ENCODE measurements at regions not wholly inside any gene's neighbourhood (a gene's known extent, or its start where the extent isn't known, plus 50 kb on each side); places are given as distances from the start of the nearest gene placed in this dataset.
"Not testable (repeated sequence)": the region's sequence is repeated elsewhere in the genome, so short reads cannot be mapped to it uniquely, and the experiment has no call there.

- no peak for DNase-seq (ENCODE audit: low read depth in 2 of 2)
Measured at GRCh38 chr12:131510431-131510830, 200.5 kb upstream of the SFSWAP start.

- peak; percentile 58 to 60 for DNase-seq (ENCODE audit: low read depth in 2 of 2)
Measured at GRCh38 chr12:131511391-131511802, 199.5 kb upstream of the SFSWAP start.

- DNase-seq (ENCODE audit: low read depth in 2 of 2): no peak
Measured at GRCh38 chr12:131511803-131512561, 198.9 kb upstream of the SFSWAP start.

DNA sequence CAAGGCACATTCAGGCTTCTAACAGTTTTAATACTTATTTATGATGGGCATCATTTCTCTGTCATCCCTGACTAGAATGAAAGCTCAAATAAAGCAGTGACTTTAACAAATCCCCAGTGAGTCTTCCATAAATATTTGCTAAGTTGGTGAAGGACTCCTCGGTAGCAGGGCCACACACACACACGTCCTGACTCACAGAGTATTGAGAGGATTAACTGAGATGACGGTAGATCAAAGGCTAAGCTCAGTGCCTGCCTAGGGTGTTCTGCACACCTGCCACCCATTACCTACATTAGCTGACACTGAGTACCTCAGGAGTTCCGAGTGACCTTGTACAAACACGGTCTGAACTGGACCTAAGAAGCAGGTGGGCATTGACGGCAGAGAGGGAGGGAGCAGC lies 197.3 kb upstream of the SFSWAP start:
- DNase-seq (ENCODE audit: low read depth in 2 of 2): no peak

DNA sequence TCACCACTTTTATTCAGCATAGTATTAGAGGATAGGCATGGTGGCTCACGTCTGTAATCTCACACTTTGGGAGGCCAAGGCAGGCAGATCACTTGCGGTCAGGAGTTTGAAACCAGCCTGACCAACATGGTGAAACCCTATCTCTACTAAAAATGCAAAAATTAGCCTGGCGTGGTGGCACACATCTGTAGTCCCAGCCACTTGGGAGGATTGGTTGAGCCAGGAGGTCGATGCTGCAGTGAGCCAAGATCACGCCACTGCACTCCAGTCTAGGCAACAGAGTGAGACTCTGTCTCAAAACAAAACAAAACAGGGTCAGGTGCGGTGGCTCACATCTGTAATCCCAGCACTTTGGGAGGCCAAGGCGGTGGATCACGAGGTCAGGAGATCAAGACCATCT lies 190.3 kb upstream of the SFSWAP start:
- not testable (repeated sequence) for DNase-seq (ENCODE audit: low read depth in 2 of 2)

- DNase-seq (ENCODE audit: low read depth in 2 of 2): no peak
Measured at GRCh38 chr12:131521326-131521725, 189.6 kb upstream of the SFSWAP start.

DNA sequence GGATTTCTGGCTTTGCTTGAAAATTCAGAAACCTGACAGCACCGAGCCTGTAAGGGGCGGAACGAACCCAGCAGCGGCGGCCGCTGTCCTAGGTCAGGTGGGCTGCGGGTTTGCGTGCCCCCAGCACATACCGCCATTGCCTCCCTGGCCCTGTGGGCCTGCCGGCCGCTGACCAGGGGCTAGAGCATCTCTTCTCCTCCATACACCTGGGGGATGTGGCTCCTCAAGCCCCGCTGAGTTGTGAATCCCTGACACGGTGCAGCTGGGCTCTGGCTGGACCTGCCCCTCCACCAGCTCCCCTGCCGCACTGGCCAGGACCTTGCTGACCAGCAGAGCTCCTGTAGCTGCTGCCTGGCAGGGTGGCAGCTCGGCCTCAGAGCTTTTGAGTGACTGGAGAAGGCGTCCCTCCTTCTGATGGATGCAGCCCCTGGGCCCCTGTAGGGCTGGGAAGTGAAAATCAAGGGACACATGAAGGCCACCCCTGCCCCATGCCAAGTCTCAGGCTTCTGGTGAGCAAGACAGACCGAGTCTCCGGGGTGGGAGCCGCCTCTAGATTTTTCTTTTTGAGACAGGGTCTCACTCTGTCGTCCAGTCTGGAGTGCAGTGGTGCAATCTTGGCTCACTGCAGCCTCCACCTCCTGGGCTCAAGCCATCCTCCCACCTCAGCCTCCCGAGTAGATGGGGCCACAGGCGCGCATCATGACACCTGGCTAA lies 184.9 kb upstream of the SFSWAP start:
- DNase-seq (ENCODE audit: low read depth in 2 of 2): no peak

DNA sequence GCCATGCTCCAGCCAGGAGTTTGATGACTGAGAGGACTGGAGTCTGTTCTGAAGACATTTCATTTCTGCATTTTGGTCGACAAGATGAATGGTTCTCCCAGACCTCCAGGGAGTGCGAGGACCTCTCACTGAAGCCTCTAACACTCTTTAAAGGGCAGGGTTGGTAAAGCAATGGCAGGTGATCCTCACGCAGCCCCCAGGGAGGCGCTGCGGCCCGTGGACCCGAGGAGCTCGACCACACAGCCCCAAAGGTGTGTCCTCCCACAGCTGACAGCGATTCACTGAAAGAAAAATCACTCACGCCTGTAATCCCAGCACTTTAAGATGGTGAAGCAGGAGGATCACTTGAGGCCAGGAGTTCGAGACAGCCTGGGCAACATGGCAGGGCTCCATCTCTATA lies 183.8 kb upstream of the SFSWAP start:
- no peak for DNase-seq (ENCODE audit: low read depth in 2 of 2)

DNA sequence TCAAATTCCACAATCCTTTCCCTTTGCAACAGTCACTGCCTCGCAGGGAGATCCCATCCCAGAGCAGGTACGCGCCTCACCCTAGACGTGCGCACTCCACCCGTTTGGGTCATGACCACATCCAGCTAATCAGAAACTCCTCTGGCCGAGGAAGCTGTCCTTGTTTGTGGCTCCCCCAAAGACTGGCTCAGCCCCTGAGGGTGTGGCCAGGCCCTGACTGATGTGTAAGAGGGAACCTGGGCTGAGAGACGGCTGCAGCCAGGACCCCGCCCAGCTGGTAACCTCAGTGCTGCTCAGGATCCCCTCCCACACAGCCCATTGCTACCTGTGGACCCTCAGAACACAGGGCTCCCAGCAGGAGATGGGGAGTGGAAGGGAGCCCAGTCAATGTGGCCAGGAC lies 183.2 kb upstream of the SFSWAP start:
- DNase-seq (ENCODE audit: low read depth in 2 of 2): no peak

- DNase-seq (ENCODE audit: low read depth in 2 of 2): no peak
Measured at GRCh38 chr12:131528144-131528543, 182.7 kb upstream of the SFSWAP start.

DNA sequence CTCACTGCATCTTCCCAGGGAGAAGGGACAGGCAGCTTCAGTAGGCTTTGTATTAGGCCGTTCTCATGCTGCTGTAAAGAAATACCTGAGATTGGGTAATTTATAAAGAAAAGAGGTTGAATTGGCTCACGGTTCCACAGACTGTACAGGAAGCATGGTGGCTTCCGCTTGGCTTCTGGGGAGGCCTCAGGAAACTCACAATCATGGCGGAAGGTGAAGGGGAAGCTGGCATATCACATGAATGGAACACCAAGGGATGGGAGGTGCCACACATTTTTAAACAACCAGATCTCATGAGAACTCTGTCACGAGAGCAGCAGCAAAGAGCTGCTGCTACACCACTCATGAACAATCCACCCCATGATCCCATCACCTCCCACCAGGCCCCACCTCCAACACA lies 182.2 kb upstream of the SFSWAP start:
- no peak for DNase-seq (ENCODE audit: low read depth in 2 of 2)

- no peak for DNase-seq (ENCODE audit: low read depth in 2 of 2)
Measured at GRCh38 chr12:131529196-131530040, 181.5 kb upstream of the SFSWAP start.

DNA sequence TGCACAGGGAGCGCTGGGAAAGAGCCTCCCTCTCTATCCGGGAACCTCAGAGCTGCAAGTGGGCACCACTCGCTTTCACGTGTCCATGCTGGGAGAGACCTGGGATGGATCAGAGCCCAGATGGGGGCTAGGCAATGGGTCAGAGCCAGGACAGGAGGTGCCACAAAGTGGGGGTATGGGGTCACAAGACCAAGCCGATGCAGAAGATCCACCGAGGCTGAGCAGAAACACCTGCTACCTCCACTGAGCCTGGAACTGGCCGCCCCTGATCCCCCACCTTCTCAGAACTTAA lies 180.9 kb upstream of the SFSWAP start:
- DNase-seq (ENCODE audit: low read depth in 2 of 2): no peak

DNA sequence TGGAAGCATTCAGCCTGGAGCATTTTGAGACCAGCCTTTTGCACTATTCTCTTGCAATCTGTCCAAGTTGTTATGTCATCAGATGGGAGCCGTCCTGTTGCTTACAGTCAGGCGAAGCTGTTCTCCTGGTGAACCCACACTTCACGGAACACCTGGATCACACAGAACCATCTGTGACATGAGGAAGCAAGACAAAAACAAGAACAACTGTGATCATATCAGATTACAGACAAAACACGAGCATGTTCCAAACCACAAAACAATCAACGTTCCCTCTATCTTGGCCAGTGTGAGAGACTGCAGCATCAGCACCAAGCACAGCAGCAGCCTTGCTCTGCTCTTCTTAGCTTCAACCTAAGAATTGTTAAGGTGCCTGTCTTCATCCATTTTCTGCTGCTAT lies 180.5 kb upstream of the SFSWAP start:
- no peak for DNase-seq (ENCODE audit: low read depth in 2 of 2)

DNA sequence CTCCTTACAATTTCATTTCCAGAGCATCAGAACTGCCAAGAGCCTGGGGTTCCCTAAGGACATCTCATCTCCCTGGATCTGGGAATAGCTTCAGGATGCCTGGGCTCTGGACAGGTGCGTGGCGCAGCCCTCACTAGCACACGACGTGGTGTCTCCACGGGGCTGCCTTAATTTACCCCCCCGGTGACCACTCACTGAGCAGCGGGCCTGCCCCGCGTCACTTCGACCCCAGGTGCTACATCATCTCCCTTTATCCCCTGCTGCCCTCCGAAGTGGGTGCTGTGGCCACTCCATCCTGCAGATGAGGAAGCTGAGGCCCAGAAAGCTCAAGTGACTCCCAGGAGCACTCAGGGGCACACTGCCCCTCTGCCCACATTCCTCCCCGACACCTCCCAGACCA lies 177.8 kb upstream of the SFSWAP start:
- DNase-seq (ENCODE audit: low read depth in 2 of 2): no peak

- no peak for DNase-seq (ENCODE audit: low read depth in 2 of 2)
Measured at GRCh38 chr12:131535779-131536178, 175.1 kb upstream of the SFSWAP start.

GRCh38 chr12:131536337-131536736 lies 174.6 kb upstream of the SFSWAP start:
- peak; percentile 10 to 16 for DNase-seq (ENCODE audit: low read depth in 2 of 2)

DNA sequence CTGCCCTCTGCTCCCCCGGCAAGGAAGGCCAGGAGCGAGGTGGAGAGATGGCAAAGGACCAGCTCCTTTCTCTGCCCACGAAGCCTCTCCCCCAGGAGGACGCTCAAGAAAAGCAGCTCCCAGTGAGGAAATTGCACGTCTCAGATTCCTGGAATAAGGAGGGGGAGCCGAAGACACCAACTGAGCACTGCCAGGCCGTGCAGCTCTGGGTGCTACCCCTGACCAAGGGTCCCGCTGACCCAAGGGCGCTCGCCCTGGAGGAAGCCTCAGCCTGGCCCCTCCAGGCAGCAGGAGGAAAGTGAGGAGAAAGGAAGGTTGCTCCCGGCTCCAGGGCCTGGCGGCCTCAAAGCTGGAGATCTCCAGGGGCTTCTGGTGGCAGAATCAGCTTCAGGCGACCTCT lies 174.1 kb upstream of the SFSWAP start:
- no peak for DNase-seq (ENCODE audit: low read depth in 2 of 2)

- DNase-seq (ENCODE audit: low read depth in 2 of 2): no peak
Measured at GRCh38 chr12:131537267-131537958, 173.5 kb upstream of the SFSWAP start.

DNA sequence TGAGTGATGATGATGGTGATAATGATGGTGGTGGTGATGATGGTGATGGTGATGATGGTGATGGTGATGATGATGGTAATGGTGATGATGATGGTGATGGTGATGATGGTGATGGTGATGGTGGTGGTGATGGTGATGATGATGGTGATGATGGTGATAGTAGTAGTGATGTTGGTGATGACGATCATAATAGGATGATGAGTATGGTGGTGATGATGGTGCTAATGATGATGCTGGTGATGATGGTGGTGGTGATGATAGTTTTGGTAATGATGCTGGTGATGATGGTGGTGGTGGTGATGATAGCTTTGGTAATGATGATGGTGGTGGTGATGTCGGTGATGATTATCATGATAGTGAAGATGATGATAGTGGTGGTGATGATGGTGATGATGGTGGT lies 171.5 kb upstream of the SFSWAP start:
- DNase-seq (ENCODE audit: low read depth in 2 of 2): no peak

GRCh38 chr12:131540138-131540623 lies 170.7 kb upstream of the SFSWAP start:
- DNase-seq (ENCODE audit: low read depth in 2 of 2): no peak

GRCh38 chr12:131541512-131541911 lies 169.4 kb upstream of the SFSWAP start:
- not testable (repeated sequence) for DNase-seq (ENCODE audit: low read depth in 2 of 2)
